WI38 (cell line): ENCODE measurements at regions not wholly inside any gene's neighbourhood (a gene's known extent, or its start where the extent isn't known, plus 50 kb on each side); places are given as distances from the start of the nearest gene placed in this dataset.

Source experiments
- H3K4me3 ChIP-seq: 2 replicates; pipeline ENCODE4 v1.5.1; 2011; ENCODE audit warnings: low read depth, mild to moderate bottlenecking, control low read depth, low read length
- CTCF ChIP-seq: IDR thresholded peaks from 2 replicates; pipeline ENCODE4 v1.5.1; 2012; ENCODE audit warnings: low read depth, mild to moderate bottlenecking, control low read depth, low read length

- no peak overlapping the region for H3K4me3 ChIP-seq
- TF ChIP-seq CTCF: no peak
Measured at GRCh38 chr6:28770732-28771131, 153.1 kb downstream of the TRIM27 start.

- no peak for TF ChIP-seq CTCF
- no peak overlapping the region for H3K4me3 ChIP-seq
Measured at GRCh38 chr6:28771401-28772267, 152.2 kb downstream of the TRIM27 start.

GRCh38 chr6:28772480-28773381 lies 151.1 kb downstream of the TRIM27 start:
- no peak overlapping the region for H3K4me3 ChIP-seq
- TF ChIP-seq CTCF: no peak

DNA sequence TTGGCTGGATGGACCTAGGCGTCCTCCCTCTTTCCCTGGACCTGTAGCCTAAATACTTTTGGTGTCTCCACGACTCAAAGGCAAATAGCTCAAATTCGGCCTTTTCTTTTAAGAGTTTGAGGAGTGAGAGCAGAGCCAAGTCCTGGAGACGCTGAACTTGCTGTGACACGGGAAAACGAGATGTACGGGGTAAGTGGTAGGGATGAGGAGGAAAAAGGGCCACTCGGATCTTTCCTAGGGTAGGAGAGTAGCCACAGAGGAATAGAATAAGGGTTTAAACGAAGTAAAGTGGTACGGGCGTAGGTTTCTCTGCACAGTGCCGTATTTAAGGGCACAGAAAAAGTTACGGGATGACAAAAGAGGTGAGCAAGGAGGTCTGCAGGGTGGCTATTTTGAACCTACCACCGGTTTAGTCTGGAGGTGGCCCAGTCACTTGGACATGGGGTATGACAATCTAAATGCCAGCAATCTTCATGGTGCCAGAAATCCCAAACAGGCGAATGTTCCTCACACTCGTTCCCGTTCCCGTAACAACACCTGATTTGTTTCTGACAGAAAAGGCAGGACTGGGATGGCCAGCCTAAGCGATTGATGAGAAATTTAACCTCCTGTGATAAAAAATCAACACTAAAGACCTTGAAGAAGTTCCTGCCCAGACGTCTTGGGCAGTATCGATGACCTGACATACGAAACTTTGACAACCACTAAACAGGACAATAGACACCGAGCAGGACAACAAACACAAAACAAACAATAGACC lies 149.3 kb downstream of the TRIM27 start:
- no peak for TF ChIP-seq CTCF
- no peak overlapping the region for H3K4me3 ChIP-seq

DNA sequence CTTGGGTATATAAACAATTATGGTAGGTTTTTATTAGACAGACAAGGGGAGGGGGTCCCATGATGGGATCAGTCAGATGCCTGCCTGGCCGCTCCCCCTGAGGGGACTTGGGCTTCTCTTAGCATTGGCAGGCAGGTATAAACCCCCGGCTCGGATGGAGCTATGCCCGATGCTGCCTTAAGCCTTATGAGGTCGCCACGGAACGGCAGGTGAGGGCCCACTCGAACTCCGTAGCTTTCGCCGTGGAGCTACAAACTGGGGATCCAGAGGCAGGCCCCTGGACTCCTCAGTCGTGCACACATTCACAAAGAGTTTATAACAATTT lies 148.8 kb downstream of the TRIM27 start:
- TF ChIP-seq CTCF: no peak
- no peak overlapping the region for H3K4me3 ChIP-seq

- H3K4me3 ChIP-seq: no peak overlapping the region
- TF ChIP-seq CTCF: no peak
Measured at GRCh38 chr6:28775405-28776129, 148.2 kb downstream of the TRIM27 start.
